ENCODE measurements at regions not wholly inside any gene's neighbourhood (a gene's known extent, or its start where the extent isn't known, plus 50 kb on each side); places are given as distances from the start of the nearest gene placed in this dataset.

DNA sequence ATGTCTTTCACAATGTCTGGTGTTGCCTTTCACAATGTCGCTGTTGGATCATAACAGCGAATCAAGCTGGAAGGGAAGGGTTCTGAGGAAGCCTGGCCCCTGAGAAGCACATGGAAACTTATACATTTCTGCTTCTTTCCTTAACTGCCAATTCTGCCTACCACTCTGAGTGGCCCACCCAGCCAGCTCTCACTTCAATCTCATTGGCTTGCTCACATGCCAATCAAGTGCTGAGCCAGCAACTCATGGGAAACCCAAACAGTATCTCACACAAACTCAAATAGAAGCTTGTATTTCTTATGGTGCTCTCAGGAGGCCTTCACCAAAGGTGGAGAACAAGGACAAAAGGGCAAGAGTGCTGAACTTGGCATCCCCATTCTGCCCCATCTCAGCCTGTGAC lies 117.4 kb upstream of the GPR26 start:
- no peak overlapping the region for H3K4me3 ChIP-seq
- H3K27me3 ChIP-seq (ENCODE audit: control insufficient read depth in 2 of 2, insufficient read depth in 2 of 2, low read length in 2 of 2), result 0 out of 5 replicates have a peak, but pooled peaks cover 0 to 5% of the 10 kb centered on the region in 2 experiments
- no peaks in the 10 kb centered on the region for H3K36me3 ChIP-seq (ENCODE audit: control insufficient read depth, insufficient read depth, low read length)
- H3K4me1 ChIP-seq (replicated peaks in 1 of 2; ENCODE audit: control insufficient read depth in 2 of 2, insufficient read depth in 2 of 2, low read length in 2 of 2), result peaks cover 0 to 2% of the 10 kb centered on the region in 2 experiments; a peak in 1 of 5 replicates
- H3K79me2 ChIP-seq (ENCODE audit: control insufficient read depth, insufficient read depth, low read length), result no peaks in the 10 kb centered on the region
- ChIA-PET POLR2A (interaction anchor here (1.8 kb wide), 1 partner anchor 9 kb away, joined by 6 read pairs; no protein-coding TSS in a partner anchor), CTCF (ENCODE audit: low intra/inter-chr PET ratio) (no interaction called here)
- BruUV-seq (replicated peaks), result no TSS peak
- DNase-seq (ENCODE audit: extremely low read depth in 1 of 4, low spot score in 3 of 4), result peak in 2 of 4 experiments; percentile 10 to 13
- H3K9me3 ChIP-seq (replicated peaks; ENCODE audit: control insufficient read depth, insufficient read depth, low read depth, low read length), result no peaks in the 10 kb centered on the region
- no peak overlapping the region for H3K4me2 ChIP-seq (ENCODE audit: insufficient read depth, low read length)
- no peak for ATAC-seq
- no peaks in the 10 kb centered on the region for H4K20me1 ChIP-seq (replicated peaks; ENCODE audit: control insufficient read depth, insufficient read depth, low read length)
- H3K27ac ChIP-seq (ENCODE audit: extremely low read depth, low read depth, low read length), result no peak overlapping the region
- no peak for FAIRE-seq
- in situ Hi-C loops (cut with MboI) (no loop called here), intact Hi-C loops (cut with micrococcal nuclease) (no loop called here)
- no peaks in the 10 kb centered on the region for H3K9me1 ChIP-seq (ENCODE audit: control insufficient read depth, insufficient read depth, low read length)
- no peak for TF ChIP-seq ADNP (tag; IDR thresholded peaks at IDR 0.05)
- TF ChIP-seq NFYB (IDR thresholded peaks at IDR 0.05; ENCODE audit: extremely low read depth, insufficient read length), result peak; percentile 32
- TF ChIP-seq, protein P1, sequence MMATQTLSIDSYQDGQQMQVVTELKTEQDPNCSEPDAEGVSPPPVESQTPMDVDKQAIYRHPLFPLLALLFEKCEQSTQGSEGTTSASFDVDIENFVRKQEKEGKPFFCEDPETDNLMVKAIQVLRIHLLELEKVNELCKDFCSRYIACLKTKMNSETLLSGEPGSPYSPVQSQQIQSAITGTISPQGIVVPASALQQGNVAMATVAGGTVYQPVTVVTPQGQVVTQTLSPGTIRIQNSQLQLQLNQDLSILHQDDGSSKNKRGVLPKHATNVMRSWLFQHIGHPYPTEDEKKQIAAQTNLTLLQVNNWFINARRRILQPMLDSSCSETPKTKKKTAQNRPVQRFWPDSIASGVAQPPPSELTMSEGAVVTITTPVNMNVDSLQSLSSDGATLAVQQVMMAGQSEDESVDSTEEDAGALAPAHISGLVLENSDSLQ (IDR thresholded peaks at IDR 0.05), result peak; percentile 82
- no peak for TF ChIP-seq ZNF75A (CRISPR knock-in tag; IDR thresholded peaks at IDR 0.05)
- TF ChIP-seq, protein P2, sequence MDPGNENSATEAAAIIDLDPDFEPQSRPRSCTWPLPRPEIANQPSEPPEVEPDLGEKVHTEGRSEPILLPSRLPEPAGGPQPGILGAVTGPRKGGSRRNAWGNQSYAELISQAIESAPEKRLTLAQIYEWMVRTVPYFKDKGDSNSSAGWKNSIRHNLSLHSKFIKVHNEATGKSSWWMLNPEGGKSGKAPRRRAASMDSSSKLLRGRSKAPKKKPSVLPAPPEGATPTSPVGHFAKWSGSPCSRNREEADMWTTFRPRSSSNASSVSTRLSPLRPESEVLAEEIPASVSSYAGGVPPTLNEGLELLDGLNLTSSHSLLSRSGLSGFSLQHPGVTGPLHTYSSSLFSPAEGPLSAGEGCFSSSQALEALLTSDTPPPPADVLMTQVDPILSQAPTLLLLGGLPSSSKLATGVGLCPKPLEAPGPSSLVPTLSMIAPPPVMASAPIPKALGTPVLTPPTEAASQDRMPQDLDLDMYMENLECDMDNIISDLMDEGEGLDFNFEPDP (CRISPR knock-in tag; IDR thresholded peaks at IDR 0.05), result no peak
- no peak for TF ChIP-seq NR1H2 (CRISPR knock-in tag; IDR thresholded peaks at IDR 0.05)
- TF ChIP-seq POLR2B (IDR thresholded peaks at IDR 0.05; ENCODE audit: low read depth, partially characterized antibody), result no peak
- TF ChIP-seq MCM2 (IDR thresholded peaks at IDR 0.05; ENCODE audit: low read depth), result no peak
- TF ChIP-seq RCOR1 (IDR thresholded peaks at IDR 0.05; ENCODE audit: borderline replicate concordance in 1 of 2, low read depth in 2 of 2, low read length in 2 of 2), result no peak
- H2AFZ ChIP-seq (ENCODE audit: low read depth, low read length), result no peak overlapping the region
- no peak overlapping the region for H3K9ac ChIP-seq (ENCODE audit: insufficient read depth in 1 of 2, low read depth in 2 of 2, low read length in 2 of 2)
- 0% methylated on average over 2 of the region's 2 CpGs for WGBS (ENCODE audit: insufficient coverage, low coverage, missing lambda C conversion rate)
